Sigmoid colon (tissue), 6 donors: ENCODE measurements at regions not wholly inside any gene's neighbourhood (a gene's known extent, or its start where the extent isn't known, plus 50 kb on each side); places are given as distances from the start of the nearest gene placed in this dataset.
A peak's percentile ranks its signal among the peaks of the same experiment; 100 is the strongest.

ENCODE experiments used
- DNase-seq: peaks from one replicate; pipeline ENCODE4 v3.0.0-alpha.2; 2019
- H3K27ac ChIP-seq, 4 donors: fragments of 200-600 bp; sonication (generic); one replicate each; pipeline ENCODE4 v1.5.1; 2016 to 2019; ENCODE audit warnings: mild to moderate bottlenecking in 1 of 4
- H3K27me3 ChIP-seq, 3 donors: fragments of 200-600 bp; sonication (generic); one replicate each; pipeline ENCODE4 v1.5.1; 2019; ENCODE audit warnings: mild to moderate bottlenecking in 1 of 3
- H3K36me3 ChIP-seq, 4 donors: fragments of 200-600 bp; sonication (generic); one replicate each; pipeline ENCODE4 v1.5.1; 2016 to 2019
- H3K4me1 ChIP-seq, 4 donors: fragments of 200-600 bp; sonication (generic); one replicate each; pipeline ENCODE4 v1.5.1; 2017 to 2019
- H3K4me3 ChIP-seq, 4 donors: fragments of 200-600 bp; sonication (generic); one replicate each; pipeline ENCODE4 v1.5.1; 2017 to 2019; ENCODE audit warnings: mild to moderate bottlenecking in 2 of 4, moderate library complexity in 1 of 4
- H3K9me3 ChIP-seq, 4 donors: fragments of 200-600 bp in 3 of 4; sonication (generic) in 3 of 4; one replicate each; pipeline versions ENCODE4 v1.5.1 to v1.6.1; 2013 to 2019
- EP300 ChIP-seq, 4 donors: sonication (generic); formaldehyde crosslinking; IDR thresholded peaks; one replicate each; pipeline ENCODE4 v1.6.1; 2017; ENCODE audit warnings: antibody characterized with exemption in 4 of 4
- POLR2A ChIP-seq, 2 donors: fragments of 450-650 bp; IDR thresholded peaks; one replicate each; pipeline ENCODE4 v1.6.1; 2016; ENCODE audit warnings: antibody characterized with exemption in 2 of 2, mild to moderate bottlenecking in 2 of 2, moderate library complexity in 2 of 2
- POLR2AphosphoS5 ChIP-seq, 4 donors: sonication (generic); formaldehyde crosslinking; IDR thresholded peaks; one replicate each; pipeline ENCODE4 v1.6.1; 2017; ENCODE audit warnings: antibody characterized with exemption in 4 of 4
- WGBS, 2 donors: extraction: QIAGEN DNeasy Blood & Tissue Kit; methylation state at CpG; one replicate each; pipeline ENCODE4 v1.1.7; 2013; 5-methylcytosine and 5-hydroxymethylcytosine counted together
- intact Hi-C: fragments of 100-400 bp; cut with DNase I; formaldehyde crosslinking; loops from one replicate; pipeline ENCODE4 v1.15.1; 2023
- TF ChIP-seq, protein P1 (sequence below), 4 experiments: fragments of 450-650 bp in 3 of 4; fragments of 200-600 bp in 1 of 4; IDR thresholded peaks; one replicate each; pipeline ENCODE4 v1.5.1; 2016 to 2019; ENCODE audit warnings: antibody characterized with exemption in 4 of 4, mild to moderate bottlenecking in 3 of 4, moderate library complexity in 2 of 4
- donor health status: healthy with polysubstance abuse.
- donor health status: healthy.

- DNase-seq = peak; percentile 94
- intact Hi-C loops = no loop called here
- no peaks in the 10 kb centered on the region for H3K27me3 ChIP-seq
- no peaks in the 10 kb centered on the region for H3K36me3 ChIP-seq
- no peaks in the 10 kb centered on the region for H3K9me3 ChIP-seq
- H3K4me1 ChIP-seq = peaks cover 0 to 40% (median 35%) of the 10 kb centered on the region in 4 donors
- H3K4me3 ChIP-seq = no peak overlapping the region
- peak in 3 of 4 donors; percentile 35 to 80 (median 74) for TF ChIP-seq EP300 (IDR thresholded peaks at IDR 0.05)
- peak; percentile 69 to 96 (median 94) for TF ChIP-seq POLR2AphosphoS5 (IDR thresholded peaks at IDR 0.05)
- no peak for TF ChIP-seq POLR2A (IDR thresholded peaks at IDR 0.05)
- 66 to 85% methylated on average over 2 of the region's 2 CpGs for WGBS, 2 donors
- peak overlapping the region; percentile 61 to 84 (median 76) for H3K27ac ChIP-seq
Observed at GRCh38 chr11:45089251-45089650, 57.2 kb upstream of the PRDM11 start.

DNA sequence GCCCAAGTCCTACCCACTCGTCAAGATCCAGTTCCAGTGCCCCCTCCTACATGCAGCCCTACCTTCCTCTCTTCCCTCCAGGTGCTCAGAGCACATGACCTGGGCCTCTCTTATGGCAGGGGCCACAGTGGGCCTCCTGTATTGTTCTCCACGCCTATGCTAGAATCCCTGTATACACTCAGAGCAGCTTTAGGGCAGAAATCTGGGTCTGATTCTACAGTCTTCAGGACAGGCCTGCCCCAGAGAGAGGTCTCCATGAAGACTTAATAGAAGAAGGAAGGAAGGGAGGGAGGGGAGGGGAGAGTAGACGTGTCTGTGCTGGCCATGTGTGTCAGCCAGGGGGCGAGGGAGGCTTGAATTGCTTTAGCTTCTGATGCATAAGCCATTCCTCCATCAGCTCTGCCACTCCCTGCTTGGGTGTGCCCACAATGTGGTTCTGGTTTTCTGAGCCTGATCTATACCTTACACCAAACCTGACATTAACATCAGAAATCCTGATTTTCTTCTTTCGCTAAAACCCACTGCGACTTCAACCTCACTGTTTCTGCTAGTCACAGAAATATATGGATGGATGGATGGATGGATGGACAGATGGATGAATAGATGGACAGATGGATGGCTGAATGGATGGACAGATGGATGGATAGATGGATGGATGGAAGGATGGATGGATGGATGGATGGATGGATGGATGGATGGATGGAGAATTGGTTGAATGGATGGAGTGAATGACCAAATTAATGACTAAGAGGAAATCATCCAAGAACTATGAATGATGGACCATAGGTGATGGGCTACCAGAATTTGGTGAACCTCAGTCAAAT lies 56.6 kb upstream of the PRDM11 start:
- WGBS, 2 donors = 61 to 64% methylated on average over 6 of the region's 6 CpGs
- Histone ChIP-seq H3K4me3 (no peak overlapping the region), H3K27me3 (no peaks in the 10 kb centered on the region), H3K27ac (peak overlapping the region; percentile 61 to 84 (median 76)), H3K4me1 (peaks cover 0 to 40% (median 35%) of the 10 kb centered on the region in 4 donors), H3K9me3 (no peaks in the 10 kb centered on the region), H3K36me3 (no peaks in the 10 kb centered on the region)
- TF ChIP-seq, protein P1, sequence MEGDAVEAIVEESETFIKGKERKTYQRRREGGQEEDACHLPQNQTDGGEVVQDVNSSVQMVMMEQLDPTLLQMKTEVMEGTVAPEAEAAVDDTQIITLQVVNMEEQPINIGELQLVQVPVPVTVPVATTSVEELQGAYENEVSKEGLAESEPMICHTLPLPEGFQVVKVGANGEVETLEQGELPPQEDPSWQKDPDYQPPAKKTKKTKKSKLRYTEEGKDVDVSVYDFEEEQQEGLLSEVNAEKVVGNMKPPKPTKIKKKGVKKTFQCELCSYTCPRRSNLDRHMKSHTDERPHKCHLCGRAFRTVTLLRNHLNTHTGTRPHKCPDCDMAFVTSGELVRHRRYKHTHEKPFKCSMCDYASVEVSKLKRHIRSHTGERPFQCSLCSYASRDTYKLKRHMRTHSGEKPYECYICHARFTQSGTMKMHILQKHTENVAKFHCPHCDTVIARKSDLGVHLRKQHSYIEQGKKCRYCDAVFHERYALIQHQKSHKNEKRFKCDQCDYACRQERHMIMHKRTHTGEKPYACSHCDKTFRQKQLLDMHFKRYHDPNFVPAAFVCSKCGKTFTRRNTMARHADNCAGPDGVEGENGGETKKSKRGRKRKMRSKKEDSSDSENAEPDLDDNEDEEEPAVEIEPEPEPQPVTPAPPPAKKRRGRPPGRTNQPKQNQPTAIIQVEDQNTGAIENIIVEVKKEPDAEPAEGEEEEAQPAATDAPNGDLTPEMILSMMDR (IDR thresholded peaks at IDR 0.05) = peak in 1 of 4 experiments; percentile 13
- TF ChIP-seq EP300 (IDR thresholded peaks at IDR 0.05) (no peak), POLR2AphosphoS5 (IDR thresholded peaks at IDR 0.05) (no peak), POLR2A (IDR thresholded peaks at IDR 0.05) (no peak)
- intact Hi-C loops = no loop called here
- DNase-seq = no peak

DNA sequence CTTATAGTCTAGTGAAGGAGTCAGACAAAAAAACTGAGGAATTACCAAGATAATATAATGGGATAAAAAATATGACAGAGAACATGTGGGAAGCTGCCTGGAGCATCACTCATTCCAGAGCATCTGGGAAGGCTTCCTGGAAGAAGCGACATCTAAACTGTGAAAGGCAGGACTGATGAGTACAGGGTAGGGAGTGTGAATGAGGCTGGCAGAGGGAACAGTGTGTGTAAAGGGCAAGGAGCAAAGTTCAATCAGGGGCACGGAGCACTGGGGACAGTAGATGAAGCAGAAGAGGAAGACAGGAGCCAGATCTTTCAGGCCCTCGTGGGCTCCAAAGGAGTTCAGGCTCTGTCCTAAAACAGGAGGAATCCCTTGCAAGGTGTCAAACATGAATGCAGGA lies 55.8 kb upstream of the PRDM11 start:
- WGBS, 2 donors = 47 to 71% methylated on average over 3 of the region's 3 CpGs
- no peaks in the 10 kb centered on the region for H3K36me3 ChIP-seq
- H3K4me3 ChIP-seq = no peak overlapping the region
- intact Hi-C loops = no loop called here
- H3K4me1 ChIP-seq = peaks cover 0 to 40% (median 35%) of the 10 kb centered on the region in 4 donors
- H3K9me3 ChIP-seq = no peaks in the 10 kb centered on the region
- H3K27me3 ChIP-seq = no peaks in the 10 kb centered on the region
- H3K27ac ChIP-seq = peak overlapping the region in 1 of 4 donors; percentile 84
- TF ChIP-seq, protein P1 (IDR thresholded peaks at IDR 0.05) = no peak
- TF ChIP-seq POLR2AphosphoS5 (IDR thresholded peaks at IDR 0.05) (no peak), POLR2A (IDR thresholded peaks at IDR 0.05) (no peak), EP300 (IDR thresholded peaks at IDR 0.05) (no peak)
- no peak for DNase-seq

GRCh38 chr11:45091563-45092403 lies 54.7 kb upstream of the PRDM11 start:
- 55 to 66% methylated on average over 11 of the region's 11 CpGs for WGBS, 2 donors
- intact Hi-C loops = no loop called here

More at GRCh38 chr11:45091563-45092403, 54.7 kb upstream of the PRDM11 start:
- TF ChIP-seq, protein P1 (IDR thresholded peaks at IDR 0.05) = no peak
- TF ChIP-seq POLR2A (IDR thresholded peaks at IDR 0.05) (no peak), POLR2AphosphoS5 (IDR thresholded peaks at IDR 0.05) (no peak)
- Histone ChIP-seq H3K27me3 (no peaks in the 10 kb centered on the region), H3K27ac (peak overlapping the region in 2 of 4 donors; percentile 3 to 84), H3K36me3 (no peaks in the 10 kb centered on the region), H3K4me3 (no peak overlapping the region), H3K4me1 (peaks cover 0 to 39% (median 34%) of the 10 kb centered on the region in 4 donors), H3K9me3 (no peaks in the 10 kb centered on the region)
- peak; percentile 55 for DNase-seq
